ENCODE measurements at regions not wholly inside any gene's neighbourhood (a gene's known extent, or its start where the extent isn't known, plus 50 kb on each side); places are given as distances from the start of the nearest gene placed in this dataset.
"Not testable (repeated sequence)": the region's sequence is repeated elsewhere in the genome, so short reads cannot be mapped to it uniquely, and the experiment has no call there.

DNA sequence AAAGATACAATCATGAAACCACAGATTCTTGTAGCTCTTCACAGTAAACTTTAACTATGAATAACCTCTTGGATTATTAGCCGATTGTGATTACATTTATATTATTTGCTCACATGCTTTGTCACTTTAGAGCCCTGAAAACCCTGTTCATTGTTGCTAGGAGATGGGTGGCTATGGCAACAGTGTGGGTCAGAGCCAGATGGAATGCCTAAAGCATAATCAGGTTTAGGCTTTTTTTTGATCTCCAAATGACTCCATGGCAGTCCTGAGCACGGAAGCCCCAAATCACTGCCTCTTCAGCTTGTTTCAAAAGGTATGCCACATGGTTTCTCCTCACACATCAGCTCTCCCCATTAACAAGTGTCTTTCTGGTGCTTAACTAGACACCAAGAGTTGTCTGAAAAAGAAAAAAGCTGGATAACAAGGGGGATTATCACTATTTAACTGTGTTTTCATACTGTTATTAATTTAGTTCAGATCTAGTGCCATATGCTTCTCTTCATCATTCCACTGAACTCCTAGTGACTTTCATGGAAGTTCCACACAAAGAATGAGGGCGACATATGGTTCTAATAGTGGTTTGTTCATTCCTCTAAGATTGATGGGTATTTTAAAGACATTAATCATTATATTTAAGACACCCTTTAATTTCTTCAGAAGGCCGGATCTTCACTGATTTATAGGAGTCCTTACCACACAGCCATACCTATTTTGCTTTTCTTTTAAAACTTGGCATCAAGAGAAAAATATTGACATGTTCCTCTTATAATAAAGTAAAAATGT, 88.8 kb upstream of the PAM start:
- DNase-seq, result peak; percentile 77

DNA sequence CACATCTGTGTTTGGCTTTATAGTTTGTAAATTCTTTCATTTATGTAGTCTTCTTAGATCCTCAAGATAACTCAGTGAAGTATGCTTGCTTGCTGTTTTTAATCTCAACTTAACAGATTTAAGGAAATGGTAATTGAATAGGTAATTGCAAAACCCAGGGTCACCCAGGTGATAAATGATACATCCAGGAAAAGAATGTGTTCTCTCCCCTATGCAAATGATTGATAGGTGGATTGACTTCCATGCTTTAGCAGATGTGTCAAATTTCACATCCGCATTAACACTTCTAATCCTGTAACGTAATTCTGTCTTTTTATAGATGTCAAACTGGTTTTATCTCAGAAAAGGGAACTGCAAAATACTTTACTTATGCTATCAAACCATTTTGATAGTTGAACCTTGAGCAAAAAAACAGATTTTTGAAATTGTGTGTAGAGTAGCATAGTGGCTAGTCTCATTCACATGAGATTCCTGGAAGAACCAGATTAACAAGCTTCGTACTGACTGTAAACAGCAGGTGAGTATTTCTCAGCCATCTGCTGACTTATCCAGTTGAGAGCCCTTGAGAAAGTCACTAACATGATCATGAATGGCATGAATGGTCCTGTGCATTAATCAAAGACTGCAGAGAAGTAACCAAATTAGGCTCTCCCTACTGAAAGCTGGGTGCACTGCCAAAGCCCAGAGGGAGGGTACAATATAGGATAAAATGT, 86.7 kb upstream of the PAM start:
- peak; percentile 96 for DNase-seq

DNA sequence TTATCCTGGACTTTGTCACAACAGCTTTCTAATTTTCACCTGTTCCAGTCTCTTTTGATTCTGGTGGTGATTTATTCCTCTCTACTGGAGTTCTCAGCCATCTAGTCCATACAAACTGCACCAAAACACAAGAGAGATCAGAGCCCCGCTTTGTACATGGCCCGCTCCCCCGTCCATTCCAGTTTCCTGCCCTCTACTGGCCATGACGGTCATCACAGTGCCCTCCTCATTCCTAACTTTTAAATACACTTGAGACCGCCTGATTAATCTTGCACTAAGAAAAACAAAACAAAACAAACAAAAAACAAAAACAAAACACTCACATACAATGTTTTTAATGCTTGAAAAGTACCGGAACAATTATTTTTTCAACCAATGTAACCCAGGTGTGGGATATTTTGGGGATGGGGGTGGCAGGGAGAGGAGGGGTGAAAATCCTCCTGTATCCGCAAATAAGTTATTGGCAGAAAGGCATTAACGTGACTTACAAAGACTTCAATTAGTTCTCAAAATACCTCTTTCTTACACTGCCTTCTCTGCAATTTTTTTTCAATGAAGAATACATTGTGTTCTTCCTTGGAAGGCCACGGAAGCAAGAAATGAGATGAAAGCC, 84.8 kb upstream of the PAM start:
- DNase-seq, result peak; percentile 31

DNA sequence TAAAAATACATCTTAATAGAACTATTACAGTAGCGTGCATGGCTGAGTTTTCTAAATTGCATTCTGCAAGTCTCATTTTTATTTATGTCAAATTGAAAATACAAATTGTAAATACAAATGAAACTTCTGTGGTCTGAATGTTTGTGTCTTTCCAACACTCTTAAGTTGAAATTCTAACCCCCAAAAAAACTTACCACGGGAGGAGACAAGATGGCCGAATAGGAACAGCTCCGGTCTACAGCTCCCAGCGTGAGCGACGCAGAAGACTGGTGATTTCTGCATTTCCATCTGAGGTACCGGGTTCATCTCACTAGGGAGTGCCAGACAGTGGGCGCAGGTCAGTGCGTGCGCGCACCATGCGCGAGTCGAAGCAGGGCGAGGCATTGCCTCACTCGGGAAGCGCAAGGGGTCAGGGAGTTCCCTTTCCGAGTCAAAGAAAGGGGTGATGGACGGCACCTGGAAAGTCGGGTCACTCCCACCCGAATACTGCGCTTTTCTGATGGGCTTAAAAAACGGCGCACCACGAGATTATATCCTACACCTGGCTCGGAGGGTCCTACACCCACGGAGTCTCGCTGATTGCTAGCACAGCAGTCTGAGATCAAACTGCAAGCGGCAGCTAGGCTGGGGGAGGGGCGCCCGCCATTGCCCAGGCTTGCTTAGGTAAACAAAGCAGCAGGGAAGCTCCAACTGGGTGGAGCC, 83.9 kb upstream of the PAM start:
- not testable (repeated sequence) for DNase-seq

DNA sequence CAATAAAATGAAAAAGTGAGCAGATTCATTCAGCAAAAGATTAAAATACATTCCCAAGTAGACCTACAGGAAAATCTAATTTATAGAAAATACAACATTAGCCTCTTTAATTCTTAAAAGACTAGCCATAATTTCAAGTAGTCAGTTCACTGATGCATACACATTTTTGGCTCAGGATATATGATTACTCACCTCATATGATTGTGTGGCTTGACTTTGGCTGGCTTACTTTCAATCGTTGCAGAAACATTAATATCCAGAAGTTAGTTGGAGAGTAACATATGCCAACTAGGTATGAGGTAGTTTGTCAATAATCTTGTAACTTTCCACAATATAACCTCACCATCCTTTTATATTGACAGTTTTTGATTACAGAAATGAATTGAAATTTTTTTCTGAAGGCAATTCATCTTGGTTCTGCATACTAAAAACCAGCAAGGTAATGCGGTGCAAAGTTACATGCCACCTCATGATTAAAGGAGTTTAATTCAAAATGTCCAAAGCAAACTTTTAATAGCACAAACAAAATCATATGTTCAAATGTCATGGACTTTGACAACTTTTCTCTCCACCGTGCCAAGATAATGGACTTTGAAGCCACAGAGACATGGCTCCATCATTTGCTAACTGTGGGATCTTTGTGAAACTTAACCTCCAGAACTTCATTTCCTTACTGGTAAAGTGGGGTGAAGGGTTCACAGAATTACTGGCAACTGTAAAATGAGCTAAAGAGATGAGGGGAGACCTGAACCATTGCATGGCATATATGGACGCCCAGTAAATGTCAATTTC, 76.6 kb upstream of the PAM start:
- no peak for DNase-seq

DNA sequence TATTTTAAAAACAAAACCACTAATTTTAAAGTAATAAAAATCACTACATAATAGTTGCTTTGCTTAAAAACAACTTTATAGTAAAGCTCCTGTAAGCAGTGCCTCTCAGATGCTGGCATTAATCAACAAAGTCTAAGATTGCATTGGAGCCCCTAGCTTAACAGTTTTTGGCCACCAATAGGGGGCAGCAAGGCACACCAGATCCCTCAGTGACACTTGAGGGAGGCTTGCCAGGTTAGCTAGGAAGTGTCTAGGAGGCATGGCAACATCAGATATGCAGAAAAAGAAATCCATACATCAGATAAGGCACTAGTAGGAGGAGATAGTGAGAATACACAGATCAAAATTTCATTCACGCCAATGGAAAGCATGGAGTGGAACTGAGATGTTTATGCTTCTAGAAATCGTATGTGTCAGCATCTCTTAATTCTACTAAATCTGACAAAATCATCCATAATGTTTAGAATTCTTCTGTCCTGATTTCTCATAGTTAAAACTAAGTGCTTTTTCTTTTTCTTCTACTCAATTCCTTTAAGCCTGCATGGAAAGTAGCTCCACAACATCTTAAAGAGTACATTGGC, 73.6 kb upstream of the PAM start:
- peak; percentile 83 for DNase-seq

DNA sequence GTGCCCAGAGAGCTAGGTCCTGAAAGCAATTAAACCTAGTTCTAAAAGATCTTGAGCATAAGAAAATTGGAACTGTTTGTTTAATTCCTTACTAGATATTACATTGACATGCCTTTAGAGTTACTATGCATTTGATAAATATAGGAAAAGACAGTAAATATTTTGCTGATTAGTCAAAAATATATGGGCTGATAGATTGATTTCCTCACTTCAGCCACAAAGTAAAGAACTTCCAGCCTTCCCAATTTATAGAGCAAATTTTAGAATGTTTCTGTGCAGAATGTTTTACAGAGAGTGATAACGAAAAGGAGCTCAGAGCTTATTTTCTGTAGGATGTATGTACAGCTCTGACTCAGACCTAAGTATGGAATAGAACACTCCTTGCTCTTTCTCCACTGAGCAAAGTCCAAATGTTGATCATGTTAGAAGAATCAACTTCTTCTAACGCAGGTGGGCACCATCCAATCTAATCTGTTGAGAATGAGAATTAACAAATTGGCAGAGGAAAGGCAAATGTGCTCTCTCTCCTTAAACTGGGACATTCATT, 72.9 kb upstream of the PAM start:
- no peak for DNase-seq

DNA sequence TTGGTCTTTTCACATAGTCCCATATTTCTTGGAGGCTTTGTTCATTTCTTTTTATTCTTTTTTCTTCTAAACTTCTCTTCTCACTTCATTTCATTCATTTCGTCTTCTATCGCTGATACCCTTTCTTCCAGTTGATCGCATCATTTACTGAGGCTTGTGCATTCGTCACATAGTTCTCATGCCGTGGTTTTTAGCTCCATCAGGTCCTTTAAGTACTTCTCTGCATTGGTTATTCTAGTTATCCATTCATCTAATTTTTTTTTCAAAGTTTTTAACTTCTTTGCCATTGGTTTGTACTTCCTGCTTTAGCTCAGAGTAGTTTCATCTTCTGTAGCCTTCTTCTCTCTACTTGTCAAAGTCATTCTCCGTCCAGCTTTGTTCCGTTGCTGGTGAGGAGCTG, 67.0 kb upstream of the PAM start:
- not testable (repeated sequence) for DNase-seq

DNA sequence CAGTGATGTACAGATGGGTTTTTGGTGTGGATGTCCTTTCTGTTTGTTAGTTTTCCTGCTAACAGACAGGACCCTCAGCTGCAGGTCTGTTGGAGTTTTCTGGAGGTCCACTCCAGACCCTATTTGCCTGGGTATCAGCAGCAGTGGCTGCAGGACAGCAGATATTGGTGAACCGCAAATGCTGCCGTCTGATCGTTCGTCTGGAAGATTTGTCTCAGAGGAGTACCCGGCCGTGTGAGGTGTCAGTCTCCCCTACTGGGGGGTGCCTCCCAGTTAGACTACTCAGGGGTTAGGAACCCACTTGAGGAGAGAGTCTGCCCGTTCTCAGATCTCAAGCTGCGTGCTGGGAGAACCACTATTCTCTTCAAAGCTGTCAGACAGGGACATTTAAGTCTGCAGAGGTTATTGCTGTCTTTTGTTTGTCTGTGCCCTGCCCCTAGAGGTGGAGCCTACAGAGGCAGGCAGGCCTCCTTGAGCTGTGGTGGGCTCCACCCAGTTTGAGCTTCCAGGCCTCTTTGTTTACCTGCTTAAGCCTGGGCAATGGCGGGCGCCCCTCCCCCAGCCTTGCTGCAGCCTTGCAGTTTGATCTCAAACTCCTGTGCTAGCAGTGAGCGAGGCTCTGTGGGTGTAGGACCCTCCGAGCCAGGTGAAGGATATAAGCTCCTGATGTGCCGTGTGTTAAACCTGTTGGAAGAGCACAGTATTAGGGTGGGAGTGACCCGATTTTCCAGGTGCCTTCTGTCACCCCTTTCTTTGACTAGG, 66.3 kb upstream of the PAM start:
- not testable (repeated sequence) for DNase-seq

DNA sequence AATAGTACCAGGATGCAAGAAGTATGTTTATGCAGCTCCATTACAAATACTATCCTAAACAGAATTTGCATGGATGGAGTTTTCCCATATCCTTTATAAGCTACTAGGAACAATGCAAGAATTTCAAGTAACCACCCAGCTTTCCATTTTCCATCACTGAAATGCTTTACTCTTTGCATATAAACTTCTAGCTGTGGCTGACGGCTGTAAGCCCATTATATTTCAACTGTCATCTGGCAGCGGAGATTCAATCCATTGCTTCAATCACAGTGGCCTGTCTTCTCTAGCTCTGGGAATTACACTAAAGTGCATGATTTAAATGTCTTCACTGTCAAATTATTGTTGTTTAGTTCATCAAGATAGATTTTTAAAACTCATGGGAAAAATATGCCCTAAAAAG, 64.2 kb upstream of the PAM start:
- no peak for DNase-seq

DNA sequence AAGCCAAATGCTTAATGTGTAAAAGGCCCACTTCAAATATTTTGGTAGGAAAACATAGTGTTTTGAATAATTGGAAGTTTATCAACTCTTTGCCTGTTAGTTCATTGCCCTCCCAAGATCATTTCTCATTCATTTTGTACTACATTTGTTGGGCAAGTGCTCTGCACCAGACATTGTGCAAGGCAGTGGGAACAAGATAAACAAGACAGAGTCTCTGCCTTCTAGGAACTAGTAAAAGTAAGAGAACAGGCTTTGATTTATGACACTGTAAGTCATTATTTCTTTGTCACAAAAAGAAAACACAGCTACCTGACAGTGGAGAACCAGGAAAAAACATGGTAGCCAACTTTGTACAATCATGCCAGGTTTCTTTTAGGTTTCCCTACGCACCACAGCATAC, 63.7 kb upstream of the PAM start:
- no peak for DNase-seq

DNA sequence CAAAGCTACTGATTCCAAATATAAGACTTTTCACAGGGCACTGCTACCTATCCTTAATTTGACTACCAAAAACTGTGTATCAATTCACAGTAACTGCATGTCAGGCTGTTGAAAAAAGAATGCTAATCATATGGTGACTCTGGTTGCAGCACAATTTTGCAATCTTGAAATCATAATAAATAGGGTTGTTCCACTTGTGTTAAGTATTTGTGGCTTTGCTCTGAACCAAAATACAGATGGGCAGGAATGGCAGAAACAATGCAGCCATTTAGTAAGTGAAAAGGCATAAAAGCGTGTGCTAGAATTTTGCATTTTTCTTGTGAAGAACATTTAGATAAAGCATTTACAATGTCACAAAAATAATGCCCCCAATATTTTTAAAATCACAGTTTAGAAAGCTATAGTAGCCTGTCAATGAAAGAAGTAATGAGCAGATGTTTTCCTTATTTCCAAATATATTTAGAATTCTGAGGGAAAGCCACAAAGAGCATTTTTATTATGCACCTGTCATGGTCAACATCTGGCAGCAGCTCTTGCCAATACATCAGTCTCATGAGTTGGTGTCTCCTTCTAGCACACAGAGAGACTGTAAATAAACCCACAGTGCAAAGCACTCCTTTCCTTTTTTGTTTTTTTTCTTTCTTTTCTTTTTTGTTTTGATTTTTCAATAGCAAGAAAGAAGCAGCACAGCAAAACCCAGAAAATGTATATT, 54.8 kb upstream of the PAM start:
- peak; percentile 41 for DNase-seq

DNA sequence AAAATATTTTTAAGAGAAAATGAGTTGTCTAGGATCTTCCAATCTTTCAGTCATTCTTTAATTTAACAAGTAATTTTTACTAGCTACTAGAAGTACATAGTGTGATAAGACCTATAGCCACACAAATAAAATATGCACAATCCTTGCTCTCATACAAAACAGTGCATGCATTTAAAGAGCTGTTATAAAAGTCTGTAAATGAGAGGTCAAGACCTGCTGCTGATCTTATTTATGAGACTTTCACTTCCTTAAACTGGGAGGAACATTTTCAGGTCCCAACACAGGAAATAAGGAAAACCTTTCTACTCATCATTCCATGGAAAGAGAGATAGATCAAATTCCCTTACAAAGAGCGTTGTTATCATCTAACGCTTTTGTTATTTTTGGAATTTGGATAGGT, 54.2 kb upstream of the PAM start:
- DNase-seq, result no peak

DNA sequence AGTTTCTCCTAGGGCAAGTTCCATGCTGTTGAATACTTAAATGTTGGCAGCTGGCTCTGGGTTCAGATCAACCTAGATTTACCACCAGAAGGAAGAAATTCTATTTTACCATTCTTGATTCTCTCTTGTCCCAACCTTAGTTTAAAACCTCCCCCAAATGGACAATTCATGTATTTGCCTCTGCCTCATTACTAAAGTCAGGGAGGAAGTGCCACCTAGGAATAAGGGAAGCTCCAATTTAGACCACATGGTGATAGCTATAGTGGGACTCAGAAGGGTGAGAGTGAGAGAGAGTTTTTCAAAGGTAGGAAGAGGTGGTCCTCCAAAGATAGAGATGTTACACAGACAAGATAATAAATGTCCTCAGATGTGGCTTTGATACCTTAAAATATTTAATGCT, 53.4 kb upstream of the PAM start:
- no peak for DNase-seq

All from NCI-H2029 treated with DMSO at 0.1 percent for 48 hours (cell line).